ENCODE measurements at regions not wholly inside any gene's neighbourhood (a gene's known extent, or its start where the extent isn't known, plus 50 kb on each side); places are given as distances from the start of the nearest gene placed in this dataset.

DNA sequence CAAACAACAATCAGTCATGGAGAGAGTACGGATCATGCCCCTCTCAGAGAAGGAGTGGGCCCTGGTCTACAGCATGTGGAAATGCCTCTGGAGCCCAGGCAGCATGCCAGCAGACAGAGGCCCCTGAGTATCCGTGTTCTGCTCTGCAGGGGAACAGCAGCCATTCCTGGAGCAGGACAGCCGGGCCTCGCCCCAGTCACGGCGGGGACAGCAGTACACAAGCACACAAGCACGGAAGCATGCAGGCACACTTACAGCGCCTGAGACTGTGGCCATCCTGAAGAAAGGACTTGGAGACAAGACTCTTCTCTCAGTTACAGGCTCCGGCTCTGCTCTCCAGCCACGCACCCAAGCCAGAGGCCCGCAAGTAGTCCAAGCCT, 102.6 kb upstream of the ALDH1B1 start (continued):
- TF ChIP-seq, protein P1, sequence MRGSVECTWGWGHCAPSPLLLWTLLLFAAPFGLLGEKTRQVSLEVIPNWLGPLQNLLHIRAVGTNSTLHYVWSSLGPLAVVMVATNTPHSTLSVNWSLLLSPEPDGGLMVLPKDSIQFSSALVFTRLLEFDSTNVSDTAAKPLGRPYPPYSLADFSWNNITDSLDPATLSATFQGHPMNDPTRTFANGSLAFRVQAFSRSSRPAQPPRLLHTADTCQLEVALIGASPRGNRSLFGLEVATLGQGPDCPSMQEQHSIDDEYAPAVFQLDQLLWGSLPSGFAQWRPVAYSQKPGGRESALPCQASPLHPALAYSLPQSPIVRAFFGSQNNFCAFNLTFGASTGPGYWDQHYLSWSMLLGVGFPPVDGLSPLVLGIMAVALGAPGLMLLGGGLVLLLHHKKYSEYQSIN (CRISPR knock-in tag; IDR thresholded peaks at IDR 0.05; ENCODE audit: borderline replicate concordance) = no peak

DNA sequence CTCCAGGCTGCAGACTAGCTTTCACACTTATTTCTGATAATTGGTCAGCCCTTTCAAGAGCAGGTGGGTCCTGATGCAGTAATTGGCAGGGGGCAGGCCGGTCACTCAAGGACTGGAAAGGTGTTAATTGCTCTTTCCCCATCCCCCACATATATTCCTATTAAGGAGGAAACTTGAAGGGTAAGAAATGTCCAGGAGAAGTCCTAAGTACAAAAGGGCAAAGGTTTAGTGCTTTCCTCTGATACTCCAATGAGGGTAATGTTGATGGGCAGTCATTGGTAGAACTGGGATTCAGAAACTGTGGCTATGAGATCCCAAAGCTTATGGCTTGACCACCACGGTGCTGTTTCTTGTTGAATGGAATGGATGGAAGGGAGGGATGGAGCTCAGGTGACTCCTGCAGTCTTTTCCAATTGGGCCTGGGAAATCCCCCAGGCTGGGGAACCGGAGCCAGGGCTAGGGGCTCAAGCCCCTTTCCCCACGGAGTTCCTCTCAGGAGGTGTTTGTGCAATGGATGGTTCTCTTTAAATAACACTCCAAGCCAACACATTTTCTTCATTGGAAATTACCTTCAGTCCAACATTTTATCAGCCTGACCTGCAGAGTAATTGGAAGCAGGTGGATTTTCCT, 103.2 kb upstream of the ALDH1B1 start:
- CTCF ChIA-PET (ENCODE audit: low intra/inter-chr PET ratio, low total read pairs) = no interaction called here
- in situ Hi-C loops (cut with HindIII; ENCODE audit: extremely low pct_ligation_motif_present, low pct_unique_long_range_greater_than_20kb) = no loop called here
- no peak for FAIRE-seq

More for the DNA sequence above, 103.2 kb upstream of the ALDH1B1 start:
- no peak overlapping the region for H3K4me3 ChIP-seq (replicated peaks in 1 of 3; ENCODE audit: insufficient read depth in 1 of 3, low read depth in 2 of 3, low read length in 3 of 3)
- H4K20me1 ChIP-seq (ENCODE audit: insufficient read depth, low read length) = no peaks in the 10 kb centered on the region
- H3K79me2 ChIP-seq (ENCODE audit: insufficient read depth, low read length) = no peaks in the 10 kb centered on the region
- peaks cover 0 to 9% of the 10 kb centered on the region in 2 experiments; a peak in 2 of 5 replicates for H3K27me3 ChIP-seq (ENCODE audit: control insufficient read depth in 1 of 2, insufficient read depth in 2 of 2, low read length in 2 of 2)
- H3K9me3 ChIP-seq (ENCODE audit: low read length) = no peaks in the 10 kb centered on the region
- DNase-seq (ENCODE audit: low spot score) (no peak), ATAC-seq (no peak)
- no peaks in the 10 kb centered on the region for H3K36me3 ChIP-seq (replicated peaks in 1 of 2; ENCODE audit: control insufficient read depth in 1 of 2, insufficient read depth in 2 of 2, low read length in 2 of 2)
- intact Hi-C loops (cut with micrococcal nuclease; ENCODE audit: unreplicated experiment) = no loop called here
- H3K4me2 ChIP-seq (ENCODE audit: low read depth, low read length) = no peak overlapping the region
- no peak overlapping the region for H3K27ac ChIP-seq (ENCODE audit: extremely low read length, insufficient read depth, low read length)
- no peaks in the 10 kb centered on the region for H3K4me1 ChIP-seq (ENCODE audit: insufficient read depth, low read length)
- BruUV-seq (replicated peaks) = no TSS peak
- H3K9ac ChIP-seq (ENCODE audit: insufficient read depth, low read depth, low read length) = no peak overlapping the region
- no peak overlapping the region for H2AFZ ChIP-seq (ENCODE audit: low read length)
- POLR2A ChIA-PET = no interaction called here
- 13% methylated on average over 4 of the region's 4 CpGs for WGBS (ENCODE audit: low lambda C conversion rate)
- TF ChIP-seq MAFF (IDR thresholded peaks at IDR 0.05; ENCODE audit: low read depth, low read length) = no peak
- TF ChIP-seq JUNB (CRISPR knock-in tag; IDR thresholded peaks at IDR 0.05; ENCODE audit: borderline replicate concordance) = no peak
- no peak for TF ChIP-seq ZNF580 (CRISPR knock-in tag; IDR thresholded peaks at IDR 0.05; ENCODE audit: borderline replicate concordance, low read depth)
- TF ChIP-seq, protein P2, sequence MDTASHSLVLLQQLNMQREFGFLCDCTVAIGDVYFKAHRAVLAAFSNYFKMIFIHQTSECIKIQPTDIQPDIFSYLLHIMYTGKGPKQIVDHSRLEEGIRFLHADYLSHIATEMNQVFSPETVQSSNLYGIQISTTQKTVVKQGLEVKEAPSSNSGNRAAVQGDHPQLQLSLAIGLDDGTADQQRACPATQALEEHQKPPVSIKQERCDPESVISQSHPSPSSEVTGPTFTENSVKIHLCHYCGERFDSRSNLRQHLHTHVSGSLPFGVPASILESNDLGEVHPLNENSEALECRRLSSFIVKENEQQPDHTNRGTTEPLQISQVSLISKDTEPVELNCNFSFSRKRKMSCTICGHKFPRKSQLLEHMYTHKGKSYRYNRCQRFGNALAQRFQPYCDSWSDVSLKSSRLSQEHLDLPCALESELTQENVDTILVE (CRISPR knock-in tag; IDR thresholded peaks at IDR 0.05) = no peak
- TF ChIP-seq ZSCAN29 (CRISPR knock-in tag; conservative IDR thresholded peaks at IDR 0.05) = no peak
- no peak for TF ChIP-seq ZFP36 (IDR thresholded peaks at IDR 0.05; ENCODE audit: borderline replicate concordance, low read depth, low read length, partially characterized antibody)
- TF ChIP-seq ZBTB42 (CRISPR knock-in tag; IDR thresholded peaks at IDR 0.05) = no peak
- TF ChIP-seq ZMAT3 (CRISPR knock-in tag; conservative IDR thresholded peaks at IDR 0.05) = no peak
- TF ChIP-seq MBD4 (IDR thresholded peaks at IDR 0.05; ENCODE audit: borderline replicate concordance, low read length) = no peak
- TF ChIP-seq, protein P3, sequence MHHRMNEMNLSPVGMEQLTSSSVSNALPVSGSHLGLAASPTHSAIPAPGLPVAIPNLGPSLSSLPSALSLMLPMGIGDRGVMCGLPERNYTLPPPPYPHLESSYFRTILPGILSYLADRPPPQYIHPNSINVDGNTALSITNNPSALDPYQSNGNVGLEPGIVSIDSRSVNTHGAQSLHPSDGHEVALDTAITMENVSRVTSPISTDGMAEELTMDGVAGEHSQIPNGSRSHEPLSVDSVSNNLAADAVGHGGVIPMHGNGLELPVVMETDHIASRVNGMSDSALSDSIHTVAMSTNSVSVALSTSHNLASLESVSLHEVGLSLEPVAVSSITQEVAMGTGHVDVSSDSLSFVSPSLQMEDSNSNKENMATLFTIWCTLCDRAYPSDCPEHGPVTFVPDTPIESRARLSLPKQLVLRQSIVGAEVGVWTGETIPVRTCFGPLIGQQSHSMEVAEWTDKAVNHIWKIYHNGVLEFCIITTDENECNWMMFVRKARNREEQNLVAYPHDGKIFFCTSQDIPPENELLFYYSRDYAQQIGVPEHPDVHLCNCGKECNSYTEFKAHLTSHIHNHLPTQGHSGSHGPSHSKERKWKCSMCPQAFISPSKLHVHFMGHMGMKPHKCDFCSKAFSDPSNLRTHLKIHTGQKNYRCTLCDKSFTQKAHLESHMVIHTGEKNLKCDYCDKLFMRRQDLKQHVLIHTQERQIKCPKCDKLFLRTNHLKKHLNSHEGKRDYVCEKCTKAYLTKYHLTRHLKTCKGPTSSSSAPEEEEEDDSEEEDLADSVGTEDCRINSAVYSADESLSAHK (CRISPR knock-in tag; IDR thresholded peaks at IDR 0.05; ENCODE audit: borderline replicate concordance) = no peak
